AG09319 (cell line): ENCODE measurements at regions not wholly inside any gene's neighbourhood (a gene's known extent, or its start where the extent isn't known, plus 50 kb on each side); places are given as distances from the start of the nearest gene placed in this dataset.

ENCODE experiments used
- DNase-seq: peaks from one replicate; pipeline ENCODE4 v3.0.0-alpha.2; 2010; ENCODE audit warnings: low read depth; ENCODE audit errors: extremely low read depth
- TF ChIP-seq, protein P1 (sequence below): IDR thresholded peaks from 2 replicates; pipeline ENCODE4 v1.5.1; 2011; ENCODE audit warnings: low read depth, mild to moderate bottlenecking, inconsistent platforms, low read length, moderate library complexity

DNA sequence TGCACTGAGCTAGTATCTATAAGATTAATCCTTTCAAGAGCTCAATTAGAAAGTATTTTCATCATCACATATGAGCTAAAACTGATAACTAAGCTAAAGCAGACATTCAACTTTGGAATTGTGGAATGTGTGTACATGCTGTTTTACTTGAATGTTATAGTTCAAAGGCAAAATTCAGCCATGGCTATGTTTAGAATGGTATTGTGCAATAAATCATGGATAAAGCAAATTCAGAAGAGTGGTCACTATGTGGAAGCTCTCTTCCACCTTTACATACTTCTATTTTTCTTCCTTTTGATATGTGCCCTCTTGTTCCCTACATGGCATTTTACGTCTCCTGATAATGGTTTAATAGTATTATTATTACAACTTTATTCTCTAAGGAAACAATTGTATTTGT is 1366.3 kb upstream of the LRRTM1 start:
- no peak for DNase-seq
- TF ChIP-seq, protein P1, sequence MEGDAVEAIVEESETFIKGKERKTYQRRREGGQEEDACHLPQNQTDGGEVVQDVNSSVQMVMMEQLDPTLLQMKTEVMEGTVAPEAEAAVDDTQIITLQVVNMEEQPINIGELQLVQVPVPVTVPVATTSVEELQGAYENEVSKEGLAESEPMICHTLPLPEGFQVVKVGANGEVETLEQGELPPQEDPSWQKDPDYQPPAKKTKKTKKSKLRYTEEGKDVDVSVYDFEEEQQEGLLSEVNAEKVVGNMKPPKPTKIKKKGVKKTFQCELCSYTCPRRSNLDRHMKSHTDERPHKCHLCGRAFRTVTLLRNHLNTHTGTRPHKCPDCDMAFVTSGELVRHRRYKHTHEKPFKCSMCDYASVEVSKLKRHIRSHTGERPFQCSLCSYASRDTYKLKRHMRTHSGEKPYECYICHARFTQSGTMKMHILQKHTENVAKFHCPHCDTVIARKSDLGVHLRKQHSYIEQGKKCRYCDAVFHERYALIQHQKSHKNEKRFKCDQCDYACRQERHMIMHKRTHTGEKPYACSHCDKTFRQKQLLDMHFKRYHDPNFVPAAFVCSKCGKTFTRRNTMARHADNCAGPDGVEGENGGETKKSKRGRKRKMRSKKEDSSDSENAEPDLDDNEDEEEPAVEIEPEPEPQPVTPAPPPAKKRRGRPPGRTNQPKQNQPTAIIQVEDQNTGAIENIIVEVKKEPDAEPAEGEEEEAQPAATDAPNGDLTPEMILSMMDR, result no peak

DNA sequence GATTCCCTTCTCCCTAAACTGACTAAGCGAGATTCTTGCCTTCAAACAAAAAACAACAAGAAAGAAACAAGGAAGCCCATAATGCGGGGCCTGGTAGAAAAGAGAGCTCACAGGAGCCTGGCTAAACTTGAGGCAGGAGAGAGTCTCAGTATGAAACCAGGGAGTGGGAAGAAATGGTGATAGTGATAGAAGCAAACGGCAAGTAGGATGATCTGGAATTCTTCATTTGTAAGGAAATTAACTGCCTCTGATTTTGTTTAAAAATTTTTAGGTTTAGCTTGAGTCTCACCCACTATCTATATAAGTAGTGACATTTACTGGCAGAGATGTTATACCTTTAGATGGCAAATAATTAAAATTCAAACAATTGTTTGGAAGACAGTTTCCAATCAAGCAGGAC is 1356.5 kb upstream of the LRRTM1 start:
- TF ChIP-seq, protein P1, result no peak
- no peak for DNase-seq

DNA sequence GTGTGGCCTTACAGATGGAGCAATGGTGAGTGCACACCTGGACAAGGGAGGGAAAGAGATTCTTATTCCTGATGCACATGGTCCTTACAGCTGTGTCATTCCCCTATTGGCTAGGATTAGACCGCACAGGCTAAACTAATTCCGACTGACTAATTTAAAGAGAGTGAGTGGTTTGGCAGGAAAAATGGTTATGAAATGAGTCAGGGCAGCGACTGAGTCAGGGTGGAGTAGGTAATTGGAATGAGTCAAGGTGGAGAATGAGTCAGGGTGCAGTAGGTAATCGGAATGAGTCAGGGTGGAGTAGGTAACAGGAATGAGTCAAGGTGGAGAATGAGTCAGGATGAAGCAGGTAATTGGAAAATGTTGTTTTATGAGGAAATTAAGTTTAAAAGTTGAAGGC is 1353.7 kb upstream of the LRRTM1 start:
- DNase-seq, result no peak
- TF ChIP-seq, protein P1, result no peak

DNA sequence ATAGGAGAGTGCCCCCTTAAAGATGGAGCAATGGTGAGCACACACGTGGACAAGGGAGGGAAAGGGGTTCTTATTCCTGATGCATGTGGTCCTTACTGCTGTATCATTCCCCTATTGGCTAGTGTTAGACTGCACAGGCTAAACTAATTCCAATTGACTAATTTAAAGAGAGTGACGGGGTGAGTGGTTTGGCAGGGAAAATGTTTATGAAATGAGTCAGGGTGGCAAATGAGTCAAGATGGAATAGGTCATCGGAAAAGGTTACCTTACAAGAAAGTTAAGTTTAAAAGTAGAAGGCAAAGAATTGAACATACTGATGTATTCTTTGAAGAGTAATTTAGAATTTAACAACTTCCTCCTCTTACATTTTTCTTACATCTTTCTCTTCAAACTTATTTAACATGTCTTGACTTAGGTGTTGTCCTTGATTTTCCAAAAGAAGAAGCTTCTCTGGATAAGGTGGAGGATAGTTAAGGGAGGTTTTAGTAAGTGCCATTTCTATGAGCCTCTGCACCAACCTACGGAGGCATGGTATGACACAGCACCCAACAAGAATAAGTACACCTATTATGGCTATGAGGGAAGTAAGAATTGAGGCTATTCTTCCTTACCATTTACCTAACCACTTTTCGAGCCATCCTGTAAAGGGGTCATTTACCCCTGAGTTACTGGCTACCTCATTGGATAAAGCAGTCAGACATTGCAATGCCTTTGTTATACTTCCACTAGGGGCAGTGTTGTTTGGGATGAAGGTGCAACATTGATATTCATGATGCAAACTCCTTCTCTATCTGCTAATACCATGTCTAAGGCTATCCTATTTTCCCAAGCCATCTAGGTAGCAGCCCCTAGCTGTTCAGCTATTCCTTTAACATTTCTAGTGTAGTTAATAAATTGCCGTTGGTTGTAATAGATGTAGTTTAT is 1345.8 kb upstream of the LRRTM1 start:
- TF ChIP-seq, protein P1, result no peak
- no peak for DNase-seq

DNA sequence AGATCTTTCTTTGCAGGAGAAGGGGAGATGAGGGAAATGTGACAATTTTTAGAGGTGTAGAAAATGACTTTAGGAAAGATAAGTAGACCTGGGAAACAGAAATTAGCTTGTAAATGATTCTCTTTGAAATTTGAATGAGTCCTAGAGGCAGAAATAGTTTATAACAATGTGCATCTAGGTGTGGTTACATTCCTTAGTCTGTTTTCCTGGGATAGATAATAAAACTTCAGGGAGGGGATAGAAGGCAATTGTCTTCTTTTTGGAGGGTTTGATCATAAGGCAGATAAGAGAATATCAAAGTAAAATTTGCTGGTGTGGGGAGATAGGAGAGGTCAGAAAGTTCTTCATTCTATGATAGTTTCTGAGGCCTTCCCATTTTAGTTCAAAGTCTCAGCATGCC is 1344.3 kb upstream of the LRRTM1 start:
- DNase-seq, result no peak
- TF ChIP-seq, protein P1, result no peak

DNA sequence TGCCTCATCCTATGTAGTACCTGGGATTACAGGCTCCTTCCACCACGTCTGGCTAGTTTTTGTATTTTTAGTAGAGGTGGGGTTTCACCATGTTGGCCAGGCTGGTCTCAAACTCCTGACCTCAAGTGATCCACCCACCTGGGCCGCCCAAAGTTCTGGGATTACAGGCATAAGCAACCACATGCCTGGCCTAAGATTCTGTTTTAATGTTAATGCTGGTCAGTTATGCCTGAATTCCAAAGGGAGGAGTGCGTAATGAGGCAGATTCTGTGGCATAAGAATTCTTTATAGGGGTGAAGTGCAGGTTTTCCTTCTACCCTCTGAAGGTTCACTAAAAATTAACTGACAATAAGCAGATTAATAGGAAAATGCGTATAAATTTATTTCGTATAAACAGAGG is 1343.8 kb upstream of the LRRTM1 start:
- TF ChIP-seq, protein P1, result no peak

DNA sequence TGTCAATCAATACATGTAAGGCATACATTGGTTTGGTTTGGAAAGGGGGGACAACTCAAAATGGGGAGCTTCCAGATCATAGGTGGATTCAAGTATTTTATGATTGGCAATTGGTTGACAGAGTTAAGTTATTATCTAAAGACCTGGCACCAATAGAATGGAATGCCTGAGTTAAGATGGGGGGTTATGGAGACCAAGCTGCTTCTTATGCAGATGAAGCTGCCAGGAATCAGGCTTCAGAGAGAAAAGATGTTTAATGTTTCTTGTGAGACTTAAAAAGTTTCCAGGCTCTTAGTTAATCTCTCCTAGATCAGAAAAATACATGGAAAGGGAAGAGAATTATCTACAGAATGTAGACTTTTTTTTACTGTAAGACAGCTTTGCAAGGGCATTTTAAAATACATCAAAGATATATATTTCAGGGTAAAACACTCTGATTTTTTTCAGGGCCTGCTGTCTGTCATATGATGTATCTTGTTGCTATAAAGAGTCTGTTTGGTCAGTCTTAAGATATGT is 1343.2 kb upstream of the LRRTM1 start:
- DNase-seq, result no peak
- TF ChIP-seq, protein P1, result no peak

More for the DNA sequence above, 1343.8 kb upstream of the LRRTM1 start:
- DNase-seq, result no peak
